Fibroblast of skin of right quadriceps (primary cell): ENCODE measurements at regions not wholly inside any gene's neighbourhood (a gene's known extent, or its start where the extent isn't known, plus 50 kb on each side); places are given as distances from the start of the nearest gene placed in this dataset.

Experiments used
- DNase-seq: peaks from one replicate; pipeline ENCODE4 v3.0.0-alpha.2; 2013

DNA sequence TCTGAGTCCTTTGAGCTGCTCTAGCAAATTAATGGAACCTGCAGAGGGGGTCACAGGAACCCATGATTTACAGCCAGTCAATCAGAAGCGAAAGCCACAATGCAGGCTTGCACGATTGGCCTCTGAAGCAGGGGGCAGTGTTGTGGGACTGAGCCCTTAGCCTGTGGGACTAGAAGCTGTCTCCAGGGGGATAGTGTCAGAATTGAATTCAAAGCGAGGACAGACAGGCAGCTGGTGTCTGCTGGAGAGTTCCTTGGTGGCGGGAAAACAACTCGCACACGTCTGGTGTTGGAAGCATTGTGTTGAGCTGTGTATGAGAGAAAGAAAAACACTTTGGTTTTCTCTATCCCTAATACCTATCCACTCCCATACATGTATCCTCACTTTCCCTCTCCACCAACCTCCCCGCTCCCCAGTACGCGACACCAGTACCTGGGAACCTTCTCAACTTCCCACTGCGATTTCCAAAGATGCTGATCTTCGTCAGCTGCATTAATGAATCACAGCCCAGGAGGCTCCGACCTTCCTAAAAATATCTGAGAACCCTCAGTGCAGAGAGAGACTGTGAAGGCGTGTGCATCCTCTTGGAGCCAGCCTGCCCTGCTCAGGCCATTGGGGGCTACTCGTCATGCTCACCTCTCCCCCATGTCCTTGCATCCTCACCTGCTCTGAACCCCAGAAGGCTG, 88.2 kb downstream of the HS1BP3 start:
- DNase-seq = no peak

DNA sequence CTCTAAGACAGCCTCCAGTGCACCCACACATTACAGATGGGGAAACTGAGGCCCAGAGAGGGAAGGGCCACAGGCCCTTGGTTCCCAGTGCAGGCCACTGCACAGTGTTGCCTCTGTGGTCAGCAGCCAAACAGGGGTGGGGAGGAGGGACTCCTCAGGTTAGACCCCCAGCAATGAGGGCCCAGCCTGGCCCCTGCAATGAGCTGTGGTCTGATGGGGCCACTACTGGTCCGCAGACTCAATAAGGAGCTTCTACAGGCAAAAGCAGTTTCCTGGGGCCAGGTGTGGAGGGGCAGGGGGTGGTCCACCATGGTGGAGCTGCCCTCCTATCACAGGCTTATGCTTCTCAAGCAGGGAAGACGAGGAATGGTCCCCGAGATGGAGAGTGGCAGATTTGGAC, 87.6 kb downstream of the HS1BP3 start:
- no peak for DNase-seq

GRCh38 chr2:20563833-20564232, 87.1 kb downstream of the HS1BP3 start:
- DNase-seq = peak; percentile 84

- no peak for DNase-seq
These were observed 85.7 kb downstream of the HS1BP3 start for GRCh38 chr2:20565101-20565622.

DNA sequence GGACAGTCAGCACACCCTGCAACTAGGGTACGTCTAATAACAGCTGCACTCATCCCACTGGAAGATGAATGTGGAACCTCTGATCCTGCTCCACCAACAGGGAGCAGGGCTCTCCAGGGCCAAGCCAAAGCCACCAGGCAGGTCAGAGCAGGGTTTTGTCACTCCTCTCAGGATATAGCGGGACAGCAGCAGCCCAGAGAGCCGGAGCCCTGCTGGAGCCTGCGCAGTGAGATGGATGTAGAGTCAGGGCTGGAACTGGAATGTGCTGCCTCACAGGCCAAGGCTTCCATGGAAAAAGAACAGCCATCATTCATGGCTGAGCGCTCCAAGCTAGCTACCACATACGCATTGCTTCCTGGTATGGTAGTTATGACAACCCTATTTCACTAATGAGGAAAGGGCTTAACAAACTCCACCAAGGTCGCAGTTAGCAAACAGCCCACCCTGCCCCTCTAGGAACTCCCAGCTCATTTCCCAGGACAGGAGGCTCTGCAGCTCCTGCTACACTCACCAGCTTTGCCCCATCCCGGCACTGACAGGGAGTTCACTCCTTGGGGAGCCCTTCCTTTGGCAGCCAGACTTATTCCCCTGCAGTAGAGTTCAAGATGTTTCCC, 85.2 kb downstream of the HS1BP3 start:
- no peak for DNase-seq

GRCh38 chr2:20566331-20566730, 84.6 kb downstream of the HS1BP3 start:
- no peak for DNase-seq

- DNase-seq = no peak
These were observed 83.6 kb downstream of the HS1BP3 start for GRCh38 chr2:20567159-20567925.
